ENCODE measurements at regions not wholly inside any gene's neighbourhood (a gene's known extent, or its start where the extent isn't known, plus 50 kb on each side); places are given as distances from the start of the nearest gene placed in this dataset.
"Not testable (repeated sequence)": the region's sequence is repeated elsewhere in the genome, so short reads cannot be mapped to it uniquely, and the experiment has no call there.

GRCh38 chr2:61774351-61774750 lies 79.5 kb downstream of the FAM161A start:
- no peak for DNase-seq (ENCODE audit: low spot score)

GRCh38 chr2:61771904-61772845 lies 81.7 kb downstream of the FAM161A start:
- DNase-seq (ENCODE audit: low spot score), result no peak

- DNase-seq (ENCODE audit: low spot score), result no peak
These were observed 83.1 kb downstream of the FAM161A start for GRCh38 chr2:61770746-61771145.

- no peak for DNase-seq (ENCODE audit: low spot score)
These were observed 83.6 kb downstream of the FAM161A start for GRCh38 chr2:61770298-61770697.

- DNase-seq (ENCODE audit: low spot score), result no peak
These were observed 84.7 kb downstream of the FAM161A start for GRCh38 chr2:61769093-61769675.

GRCh38 chr2:61764035-61764800 lies 89.6 kb downstream of the FAM161A start:
- DNase-seq (ENCODE audit: low spot score), result peak; percentile 92

GRCh38 chr2:61763605-61764034 lies 90.2 kb downstream of the FAM161A start:
- DNase-seq (ENCODE audit: low spot score), result no peak

- DNase-seq (ENCODE audit: low spot score), result no peak
These were observed 91.6 kb downstream of the FAM161A start for GRCh38 chr2:61762292-61762691.

- no peak for DNase-seq (ENCODE audit: low spot score)
These were observed 94.1 kb downstream of the FAM161A start for GRCh38 chr2:61759718-61760117.

GRCh38 chr2:61759005-61759404 lies 94.9 kb downstream of the FAM161A start:
- DNase-seq (ENCODE audit: low spot score), result no peak

GRCh38 chr2:61758159-61758558 lies 95.7 kb downstream of the FAM161A start:
- no peak for DNase-seq (ENCODE audit: low spot score)

GRCh38 chr2:61753512-61753911 lies 100.3 kb downstream of the FAM161A start:
- no peak for DNase-seq (ENCODE audit: low spot score)

- DNase-seq (ENCODE audit: low spot score), result no peak
These were observed 103.2 kb downstream of the FAM161A start for GRCh38 chr2:61750624-61751023.

GRCh38 chr2:61742955-61743354 lies 110.9 kb downstream of the FAM161A start:
- no peak for DNase-seq (ENCODE audit: low spot score)

GRCh38 chr2:61737841-61738240 lies 116.0 kb downstream of the FAM161A start:
- DNase-seq (ENCODE audit: low spot score), result no peak

GRCh38 chr2:61736953-61737352 lies 116.9 kb downstream of the FAM161A start:
- DNase-seq (ENCODE audit: low spot score), result no peak

GRCh38 chr2:61733563-61733962 lies 120.3 kb downstream of the FAM161A start:
- no peak for DNase-seq (ENCODE audit: low spot score)

GRCh38 chr2:61732787-61733186 lies 121.1 kb downstream of the FAM161A start:
- DNase-seq (ENCODE audit: low spot score), result no peak

- no peak for DNase-seq (ENCODE audit: low spot score)
These were observed 126.1 kb downstream of the FAM161A start for GRCh38 chr2:61727746-61728145.

- DNase-seq (ENCODE audit: low spot score), result no peak
These were observed 127.2 kb downstream of the FAM161A start for GRCh38 chr2:61726456-61727209.

- DNase-seq (ENCODE audit: low spot score), result not testable (repeated sequence)
These were observed 130.5 kb downstream of the FAM161A start for GRCh38 chr2:61723364-61723763.

GRCh38 chr2:61722800-61723199 lies 131.1 kb downstream of the FAM161A start:
- DNase-seq (ENCODE audit: low spot score), result no peak

Data from hematopoietic multipotent progenitor cell treated with erythropoietin and hydrocortisone succinate and interleukin-3 and kit ligand, for 15 days (in vitro differentiated cells).